ENCODE measurements at regions not wholly inside any gene's neighbourhood (a gene's known extent, or its start where the extent isn't known, plus 50 kb on each side); places are given as distances from the start of the nearest gene placed in this dataset.

- TF ChIP-seq, protein P1, sequence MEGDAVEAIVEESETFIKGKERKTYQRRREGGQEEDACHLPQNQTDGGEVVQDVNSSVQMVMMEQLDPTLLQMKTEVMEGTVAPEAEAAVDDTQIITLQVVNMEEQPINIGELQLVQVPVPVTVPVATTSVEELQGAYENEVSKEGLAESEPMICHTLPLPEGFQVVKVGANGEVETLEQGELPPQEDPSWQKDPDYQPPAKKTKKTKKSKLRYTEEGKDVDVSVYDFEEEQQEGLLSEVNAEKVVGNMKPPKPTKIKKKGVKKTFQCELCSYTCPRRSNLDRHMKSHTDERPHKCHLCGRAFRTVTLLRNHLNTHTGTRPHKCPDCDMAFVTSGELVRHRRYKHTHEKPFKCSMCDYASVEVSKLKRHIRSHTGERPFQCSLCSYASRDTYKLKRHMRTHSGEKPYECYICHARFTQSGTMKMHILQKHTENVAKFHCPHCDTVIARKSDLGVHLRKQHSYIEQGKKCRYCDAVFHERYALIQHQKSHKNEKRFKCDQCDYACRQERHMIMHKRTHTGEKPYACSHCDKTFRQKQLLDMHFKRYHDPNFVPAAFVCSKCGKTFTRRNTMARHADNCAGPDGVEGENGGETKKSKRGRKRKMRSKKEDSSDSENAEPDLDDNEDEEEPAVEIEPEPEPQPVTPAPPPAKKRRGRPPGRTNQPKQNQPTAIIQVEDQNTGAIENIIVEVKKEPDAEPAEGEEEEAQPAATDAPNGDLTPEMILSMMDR (conservative IDR thresholded peaks at IDR 0.05; ENCODE audit: low read length): no peak
- no peak for DNase-seq (ENCODE audit: low read depth)
- no peak overlapping the region for H3K4me3 ChIP-seq (ENCODE audit: low read length)
Measured at GRCh38 chr5:35335752-35336151, 105.5 kb upstream of the PRLR start.

DNA sequence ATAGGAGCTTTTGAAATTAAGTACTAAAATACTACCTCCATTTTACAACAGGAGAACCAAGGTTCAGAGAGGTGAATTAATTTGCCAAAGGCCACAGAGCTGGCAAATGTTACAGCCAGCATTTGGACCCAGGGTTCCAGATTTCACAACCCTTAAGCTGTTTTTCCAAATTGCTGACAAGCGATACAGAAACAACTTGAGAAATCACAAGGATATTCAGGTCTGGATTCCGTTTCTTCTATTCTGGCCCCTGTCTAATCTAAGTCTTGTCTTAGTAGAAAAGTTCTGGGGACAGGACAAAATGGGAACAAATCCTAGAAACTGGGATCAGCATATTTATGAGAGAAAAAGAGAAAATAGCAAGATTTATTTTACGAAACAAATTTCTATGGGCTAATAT lies 103.1 kb upstream of the PRLR start:
- no peak for DNase-seq (ENCODE audit: low read depth)
- no peak overlapping the region for H3K4me3 ChIP-seq (ENCODE audit: low read length)
- TF ChIP-seq, protein P1 (conservative IDR thresholded peaks at IDR 0.05; ENCODE audit: low read length): no peak

DNA sequence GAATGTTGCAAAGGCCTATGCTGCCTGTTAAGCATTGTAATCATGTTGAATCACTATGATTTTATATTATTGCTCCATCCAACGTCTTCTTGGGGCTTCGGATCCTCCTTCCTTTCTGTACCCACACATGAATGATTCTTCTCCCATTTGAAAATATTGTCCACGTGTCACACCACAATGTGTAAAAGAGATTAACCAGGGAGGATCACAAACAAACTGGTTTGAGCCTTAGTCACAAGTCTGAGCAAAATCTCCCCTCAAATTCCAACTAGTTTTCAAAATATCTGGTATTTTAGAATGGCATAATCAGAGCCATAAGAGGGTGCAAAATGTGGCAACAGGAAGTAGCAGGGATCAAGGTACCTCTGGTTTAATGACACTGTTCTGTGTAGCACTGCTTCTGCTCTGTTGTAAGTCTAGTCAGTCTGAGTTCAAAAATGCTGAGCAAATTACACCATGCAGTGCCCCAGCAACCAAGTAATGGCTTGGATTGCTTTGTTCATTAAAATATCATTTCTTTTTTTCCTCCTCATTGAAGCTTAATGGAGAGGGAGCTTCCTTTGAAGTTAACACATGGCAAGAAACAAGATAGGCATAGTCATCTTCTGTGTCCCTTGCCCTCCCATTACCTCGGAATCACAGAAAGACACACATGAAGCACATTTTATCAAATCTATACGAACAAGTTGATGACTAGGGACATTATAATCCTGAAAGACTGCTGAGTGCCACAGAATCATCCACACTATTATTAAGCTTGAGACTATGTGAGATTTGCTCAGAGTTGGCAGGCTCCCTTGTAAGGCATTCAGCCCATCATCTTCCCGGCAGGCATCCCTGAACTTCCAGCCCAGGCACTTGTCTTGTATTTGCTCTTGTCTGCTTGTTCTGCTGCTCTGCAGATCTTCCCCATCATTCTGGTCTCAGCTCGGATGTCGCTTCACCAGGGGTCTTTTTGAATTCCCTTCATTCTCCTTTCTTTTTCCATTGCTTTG lies 102.0 kb upstream of the PRLR start:
- no peak overlapping the region for H3K4me3 ChIP-seq (ENCODE audit: low read length)
- TF ChIP-seq, protein P1 (conservative IDR thresholded peaks at IDR 0.05; ENCODE audit: low read length): no peak
- DNase-seq (ENCODE audit: low read depth): no peak

DNA sequence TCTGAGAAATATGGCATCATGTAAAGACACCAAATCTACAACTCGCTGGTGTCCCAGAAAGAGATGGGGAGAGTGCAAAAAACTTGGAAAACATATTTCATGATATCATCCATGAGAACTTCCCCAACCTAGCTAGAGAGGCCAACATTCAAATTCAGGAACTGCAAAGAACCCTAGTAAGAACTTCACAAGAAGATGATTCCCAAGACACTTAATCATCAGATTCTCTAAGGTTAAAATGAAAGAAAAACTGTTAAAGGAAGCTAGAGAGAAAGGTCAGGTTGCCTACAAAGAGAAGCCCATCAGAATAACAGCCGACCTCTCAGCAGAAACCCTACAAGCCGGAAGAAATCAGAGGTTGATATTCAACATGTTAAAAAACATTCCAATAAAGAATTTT lies 95.5 kb upstream of the PRLR start:
- H3K4me3 ChIP-seq (ENCODE audit: low read length): no peak overlapping the region
- no peak for DNase-seq (ENCODE audit: low read depth)
- TF ChIP-seq, protein P1 (conservative IDR thresholded peaks at IDR 0.05; ENCODE audit: low read length): no peak

DNA sequence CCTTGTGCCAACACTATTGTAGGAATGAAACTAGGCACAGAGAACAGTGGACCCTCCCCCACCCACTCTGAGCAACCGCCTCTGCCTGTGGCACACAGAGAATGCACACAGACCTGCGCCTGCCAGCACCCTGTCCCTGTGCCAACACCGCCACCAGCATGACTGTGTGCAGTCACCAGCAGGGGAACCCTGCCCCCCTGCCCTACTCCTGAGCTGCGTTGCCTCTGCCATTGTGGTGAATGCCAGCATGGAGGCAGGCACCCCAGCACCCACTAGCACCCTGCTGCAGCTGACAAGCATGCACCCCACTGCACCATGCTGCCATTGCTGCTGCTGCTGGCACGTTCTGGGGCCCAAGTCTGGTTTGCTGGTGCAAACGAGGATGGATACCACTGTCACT lies 94.4 kb upstream of the PRLR start:
- H3K4me3 ChIP-seq (ENCODE audit: low read length): no peak overlapping the region
- no peak for DNase-seq (ENCODE audit: low read depth)

DNA sequence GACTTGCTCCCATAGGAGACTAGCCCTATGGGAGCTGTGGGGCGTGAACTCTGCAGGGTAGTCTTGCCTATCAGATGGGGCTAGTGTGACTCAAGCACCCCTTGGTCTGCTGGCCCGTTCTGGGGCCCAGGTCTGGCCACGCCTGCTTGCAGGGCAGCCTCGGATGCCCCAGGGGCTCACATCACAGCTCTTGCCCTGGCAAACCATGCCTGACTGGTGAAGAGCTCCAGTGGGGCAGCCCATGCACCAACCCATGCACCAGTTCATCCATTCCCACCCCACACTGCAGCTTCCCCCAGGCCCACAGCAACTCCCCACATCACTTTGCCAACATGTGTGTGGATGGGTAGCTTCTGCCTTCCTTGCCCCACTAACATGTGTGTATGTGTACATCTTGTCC lies 93.9 kb upstream of the PRLR start:
- no peak for DNase-seq (ENCODE audit: low read depth)
- TF ChIP-seq, protein P1 (conservative IDR thresholded peaks at IDR 0.05; ENCODE audit: low read length): no peak
- no peak overlapping the region for H3K4me3 ChIP-seq (ENCODE audit: low read length)

More for the DNA sequence above, 94.4 kb upstream of the PRLR start:
- TF ChIP-seq, protein P1 (conservative IDR thresholded peaks at IDR 0.05; ENCODE audit: low read length): no peak

DNA sequence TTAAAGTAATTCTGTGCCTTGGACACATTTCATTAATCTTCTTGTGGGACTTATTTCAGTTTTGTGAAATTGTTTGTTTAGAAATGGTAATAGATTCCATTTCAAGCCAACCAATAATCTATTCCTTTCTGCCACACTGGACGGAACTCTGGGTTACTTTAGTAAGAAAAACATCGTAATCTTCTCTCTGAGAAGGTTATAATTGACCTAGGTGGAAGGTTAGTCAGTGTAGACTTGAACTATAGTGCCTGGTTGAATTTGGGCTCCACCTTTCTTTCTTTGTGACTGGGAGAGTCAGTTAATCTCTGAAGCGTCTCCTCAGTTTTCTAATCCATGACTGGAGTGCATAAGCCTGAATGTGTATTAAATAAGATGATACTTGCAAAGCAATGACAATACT lies 89.7 kb upstream of the PRLR start:
- no peak overlapping the region for H3K4me3 ChIP-seq (ENCODE audit: low read length)
- TF ChIP-seq, protein P1 (conservative IDR thresholded peaks at IDR 0.05; ENCODE audit: low read length): no peak
- no peak for DNase-seq (ENCODE audit: low read depth)
